Osteoblast (primary cell): ENCODE measurements at regions not wholly inside any gene's neighbourhood (a gene's known extent, or its start where the extent isn't known, plus 50 kb on each side); places are given as distances from the start of the nearest gene placed in this dataset.
"Not testable (repeated sequence)": the region's sequence is repeated elsewhere in the genome, so short reads cannot be mapped to it uniquely, and the experiment has no call there.

ENCODE experiments used
- DNase-seq: peaks from one replicate; pipeline ENCODE4 v3.0.0; 2011; ENCODE audit warnings: low spot score, mixed read lengths; ENCODE audit not compliant: insufficient read length; ENCODE audit errors: missing footprints
- H2AFZ ChIP-seq: 2 replicates; pipeline ENCODE4 v1.6.0; 2011; ENCODE audit warnings: mild to moderate bottlenecking, low read length
- H3K27ac ChIP-seq: 2 replicates; pipeline ENCODE4 v1.5.1; 2011; ENCODE audit warnings: mild to moderate bottlenecking, low read depth, low read length, moderate library complexity
- H3K27me3 ChIP-seq: 2 replicates; pipeline ENCODE4 v1.6.0; 2012; ENCODE audit warnings: mild to moderate bottlenecking, control low read depth, inconsistent platforms, low read length, moderate library complexity; ENCODE audit not compliant: insufficient read depth
- H3K36me3 ChIP-seq: 2 replicates; pipeline ENCODE4 v1.5.1; 2011; ENCODE audit warnings: mild to moderate bottlenecking, low read length, control low read depth, moderate library complexity; ENCODE audit not compliant: insufficient read depth
- H3K4me1 ChIP-seq: 2 replicates; pipeline ENCODE4 v1.5.1; 2011; ENCODE audit warnings: mild to moderate bottlenecking, low read length, control low read depth, moderate library complexity; ENCODE audit not compliant: insufficient read depth
- H3K4me2 ChIP-seq: 2 replicates; pipeline ENCODE4 v1.6.0; 2011; ENCODE audit warnings: mild to moderate bottlenecking, low read length; ENCODE audit not compliant: insufficient read depth
- H3K4me3 ChIP-seq: fragments of 200-600 bp; sonication (generic); 3 replicates; pipeline ENCODE4 v1.5.1; 2012; ENCODE audit warnings: mild to moderate bottlenecking, low read length, inconsistent platforms; ENCODE audit not compliant: insufficient read depth
- H3K79me2 ChIP-seq: 2 replicates; pipeline ENCODE4 v1.6.0; 2012; ENCODE audit warnings: mild to moderate bottlenecking, low read length, control low read depth, inconsistent platforms; ENCODE audit not compliant: insufficient read depth
- H3K9me3 ChIP-seq: 2 replicates; pipeline ENCODE4 v1.5.1; 2011; ENCODE audit warnings: low read depth, low read length, control low read depth
- H4K20me1 ChIP-seq: 2 replicates; pipeline ENCODE4 v1.6.0; 2012; ENCODE audit warnings: mild to moderate bottlenecking, low read length, control low read depth; ENCODE audit not compliant: insufficient read depth
- CTCF ChIP-seq: IDR thresholded peaks from 2 replicates; pipeline ENCODE4 v1.5.1; 2011; ENCODE audit warnings: mild to moderate bottlenecking, low read depth, low read length, moderate library complexity; ENCODE audit errors: extremely low read depth

GRCh38 chr15:23787346-23788105 lies 100.4 kb upstream of the NDN start:
- Histone ChIP-seq H3K27me3 (no peaks in the 10 kb centered on the region), H4K20me1 (no peaks in the 10 kb centered on the region), H3K27ac (no peak overlapping the region), H2AFZ (no peak overlapping the region), H3K4me2 (no peak overlapping the region), H3K9me3 (peaks cover 3% of the 10 kb centered on the region), H3K4me3 (no peak overlapping the region), H3K4me1 (no peaks in the 10 kb centered on the region), H3K79me2 (no peaks in the 10 kb centered on the region), H3K36me3 (no peaks in the 10 kb centered on the region)
- TF ChIP-seq CTCF = no peak
- no peak for DNase-seq

- no peak for TF ChIP-seq CTCF
- no peaks in the 10 kb centered on the region for H3K79me2 ChIP-seq
- H3K27me3 ChIP-seq = no peaks in the 10 kb centered on the region
- no peaks in the 10 kb centered on the region for H4K20me1 ChIP-seq
- H3K4me2 ChIP-seq = no peak overlapping the region
- H2AFZ ChIP-seq = no peak overlapping the region
- no peak for DNase-seq
- H3K4me3 ChIP-seq = no peak overlapping the region
- H3K27ac ChIP-seq = no peak overlapping the region
- no peaks in the 10 kb centered on the region for H3K36me3 ChIP-seq
- H3K4me1 ChIP-seq = no peaks in the 10 kb centered on the region
- H3K9me3 ChIP-seq = peaks cover 3% of the 10 kb centered on the region
Measured at GRCh38 chr15:23793191-23793680, 106.1 kb upstream of the NDN start.

GRCh38 chr15:23797747-23798446 lies 110.8 kb upstream of the NDN start:
- Histone ChIP-seq H3K79me2 (no peaks in the 10 kb centered on the region), H4K20me1 (no peaks in the 10 kb centered on the region), H3K27ac (no peak overlapping the region), H3K9me3 (peaks cover 3% of the 10 kb centered on the region), H3K4me2 (no peak overlapping the region), H3K27me3 (no peaks in the 10 kb centered on the region), H3K36me3 (no peaks in the 10 kb centered on the region), H2AFZ (no peak overlapping the region), H3K4me3 (no peak overlapping the region), H3K4me1 (no peaks in the 10 kb centered on the region)
- no peak for TF ChIP-seq CTCF
- peak; percentile 71 for DNase-seq

- H3K4me3 ChIP-seq = no peak overlapping the region
- no peaks in the 10 kb centered on the region for H4K20me1 ChIP-seq
- H3K36me3 ChIP-seq = no peaks in the 10 kb centered on the region
- H3K4me1 ChIP-seq = no peaks in the 10 kb centered on the region
- H3K27ac ChIP-seq = no peak overlapping the region
- H3K4me2 ChIP-seq = no peak overlapping the region
- no peaks in the 10 kb centered on the region for H3K79me2 ChIP-seq
- TF ChIP-seq CTCF = no peak
- DNase-seq = no peak
- H3K27me3 ChIP-seq = no peaks in the 10 kb centered on the region
- peaks cover 3% of the 10 kb centered on the region for H3K9me3 ChIP-seq
- no peak overlapping the region for H2AFZ ChIP-seq
Measured at GRCh38 chr15:23801881-23802280, 114.8 kb upstream of the NDN start.

- not testable (repeated sequence) for H3K36me3 ChIP-seq, H3K4me1 ChIP-seq, DNase-seq, H4K20me1 ChIP-seq, H2AFZ ChIP-seq, H3K9me3 ChIP-seq, H3K4me2 ChIP-seq, H3K4me3 ChIP-seq, H3K27ac ChIP-seq, H3K27me3 ChIP-seq, H3K79me2 ChIP-seq
Measured at GRCh38 chr15:23802896-23803435, 115.9 kb upstream of the NDN start.
